HG02970 (cell line): ENCODE measurements at regions not wholly inside any gene's neighbourhood (a gene's known extent, or its start where the extent isn't known, plus 50 kb on each side); places are given as distances from the start of the nearest gene placed in this dataset.

ENCODE experiments used
- ATAC-seq: cut with Tn5 transposase; IDR thresholded peaks from one replicate; pipeline ENCODE4 v1.9.1; 2021; ENCODE audit warnings: mild to moderate bottlenecking, moderate library complexity, moderate number of reproducible peaks; ENCODE audit not compliant: unreplicated experiment, low FRiP score

GRCh38 chr20:11368499-11368898, 549.2 kb upstream of the BTBD3 start:
- ATAC-seq = no peak

GRCh38 chr20:11368965-11369711, 548.6 kb upstream of the BTBD3 start:
- no peak for ATAC-seq

GRCh38 chr20:11371831-11372230, 545.9 kb upstream of the BTBD3 start:
- no peak for ATAC-seq

- no peak for ATAC-seq
These were observed 544.6 kb upstream of the BTBD3 start for GRCh38 chr20:11372876-11373790.

- no peak for ATAC-seq
These were observed 542.4 kb upstream of the BTBD3 start for GRCh38 chr20:11375335-11375734.

- ATAC-seq = no peak
These were observed 541.7 kb upstream of the BTBD3 start for GRCh38 chr20:11375966-11376365.

GRCh38 chr20:11376420-11376819, 541.3 kb upstream of the BTBD3 start:
- no peak for ATAC-seq

- ATAC-seq = no peak
These were observed 540.7 kb upstream of the BTBD3 start for GRCh38 chr20:11376998-11377397.

- no peak for ATAC-seq
These were observed 539.9 kb upstream of the BTBD3 start for GRCh38 chr20:11377761-11378160.

- no peak for ATAC-seq
These were observed 539.4 kb upstream of the BTBD3 start for GRCh38 chr20:11378252-11378651.

GRCh38 chr20:11379257-11380011, 538.3 kb upstream of the BTBD3 start:
- no peak for ATAC-seq

GRCh38 chr20:11380283-11380682, 537.4 kb upstream of the BTBD3 start:
- ATAC-seq = no peak

- no peak for ATAC-seq
These were observed 530.4 kb upstream of the BTBD3 start for GRCh38 chr20:11387189-11387754.

- ATAC-seq = no peak
These were observed 528.5 kb upstream of the BTBD3 start for GRCh38 chr20:11389186-11389585.

- no peak for ATAC-seq
These were observed 526.1 kb upstream of the BTBD3 start for GRCh38 chr20:11391591-11391990.

- ATAC-seq = no peak
These were observed 523.4 kb upstream of the BTBD3 start for GRCh38 chr20:11394145-11394833.

GRCh38 chr20:11395581-11395980, 522.1 kb upstream of the BTBD3 start:
- ATAC-seq = no peak

- no peak for ATAC-seq
These were observed 515.7 kb upstream of the BTBD3 start for GRCh38 chr20:11401988-11402387.

- ATAC-seq = no peak
These were observed 514.0 kb upstream of the BTBD3 start for GRCh38 chr20:11403711-11404110.

GRCh38 chr20:11406877-11407276, 510.8 kb upstream of the BTBD3 start:
- no peak for ATAC-seq
